Testis (tissue), 2 donors: ENCODE measurements at regions not wholly inside any gene's neighbourhood (a gene's known extent, or its start where the extent isn't known, plus 50 kb on each side); places are given as distances from the start of the nearest gene placed in this dataset.
A peak's percentile ranks its signal among the peaks of the same experiment; 100 is the strongest.

Experiments used
- DNase-seq: peaks from one replicate; pipeline ENCODE4 v3.0.0-alpha.2; 2019
- H3K27ac ChIP-seq, 2 donors: fragments of 200-600 bp; sonication (generic); one replicate each; pipeline ENCODE4 v1.5.1; 2019
- H3K27me3 ChIP-seq: fragments of 200-600 bp; sonication (generic); one replicate; pipeline ENCODE4 v1.5.1; 2019
- H3K36me3 ChIP-seq: fragments of 200-600 bp; sonication (generic); one replicate; pipeline ENCODE4 v1.5.1; 2017; ENCODE audit warnings: low read depth; ENCODE audit errors: missing control alignments
- H3K4me1 ChIP-seq: fragments of 200-600 bp; sonication (generic); one replicate; pipeline ENCODE4 v1.5.1; 2019
- H3K4me3 ChIP-seq, 2 donors: fragments of 200-600 bp; sonication (generic); one replicate each; pipeline ENCODE4 v1.5.1; 2017 to 2019
- H3K9me3 ChIP-seq: fragments of 200-600 bp; sonication (generic); one replicate; pipeline ENCODE4 v1.5.1; 2017
- POLR2A ChIP-seq: fragments of 450-650 bp; IDR thresholded peaks from one replicate; pipeline ENCODE4 v1.6.1; 2017; ENCODE audit warnings: antibody characterized with exemption, mild to moderate bottlenecking, moderate library complexity
- WGBS, 2 donors: methylation state at CpG; one replicate each; pipeline ENCODE4 v1.1.5; 2018; 5-methylcytosine and 5-hydroxymethylcytosine counted together
- intact Hi-C: fragments of 100-400 bp; cut with DNase I; formaldehyde crosslinking; loops from one replicate; pipeline ENCODE4 v1.15.1; 2023; ENCODE audit warnings: low total_unique reads
- TF ChIP-seq, protein P1 (sequence below), 3 experiments: fragments of 450-650 bp in 2 of 3; fragments of 200-600 bp in 1 of 3; sonication (generic) in 1 of 3; IDR thresholded peaks; one replicate each; pipeline ENCODE4 v1.5.1; 2016 to 2019; ENCODE audit warnings: antibody characterized with exemption in 3 of 3, mild to moderate bottlenecking in 2 of 3, moderate library complexity in 1 of 3

DNA sequence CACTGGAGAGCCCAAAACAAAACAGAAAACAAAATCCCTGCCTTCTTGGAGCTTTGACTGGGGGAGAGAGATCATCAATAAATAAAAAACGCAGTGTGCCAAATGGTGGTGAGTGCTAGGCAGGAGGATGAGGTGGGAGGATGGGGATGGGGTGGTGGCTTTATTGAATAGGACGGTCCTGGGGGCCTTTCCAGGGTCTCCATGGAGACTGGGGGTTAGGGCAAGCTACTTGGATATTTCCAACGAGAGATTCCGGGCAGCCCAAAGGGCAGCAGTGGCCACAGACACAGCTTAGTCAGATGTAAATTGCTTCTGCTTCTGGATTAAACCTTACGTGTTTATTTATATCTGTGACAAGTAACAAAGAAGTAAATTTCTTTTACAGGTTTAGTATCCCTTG, 700.1 kb downstream of the QKI start:
- H3K36me3 ChIP-seq = no peaks in the 10 kb centered on the region
- DNase-seq = no peak
- TF ChIP-seq POLR2A = no peak
- TF ChIP-seq, protein P1, sequence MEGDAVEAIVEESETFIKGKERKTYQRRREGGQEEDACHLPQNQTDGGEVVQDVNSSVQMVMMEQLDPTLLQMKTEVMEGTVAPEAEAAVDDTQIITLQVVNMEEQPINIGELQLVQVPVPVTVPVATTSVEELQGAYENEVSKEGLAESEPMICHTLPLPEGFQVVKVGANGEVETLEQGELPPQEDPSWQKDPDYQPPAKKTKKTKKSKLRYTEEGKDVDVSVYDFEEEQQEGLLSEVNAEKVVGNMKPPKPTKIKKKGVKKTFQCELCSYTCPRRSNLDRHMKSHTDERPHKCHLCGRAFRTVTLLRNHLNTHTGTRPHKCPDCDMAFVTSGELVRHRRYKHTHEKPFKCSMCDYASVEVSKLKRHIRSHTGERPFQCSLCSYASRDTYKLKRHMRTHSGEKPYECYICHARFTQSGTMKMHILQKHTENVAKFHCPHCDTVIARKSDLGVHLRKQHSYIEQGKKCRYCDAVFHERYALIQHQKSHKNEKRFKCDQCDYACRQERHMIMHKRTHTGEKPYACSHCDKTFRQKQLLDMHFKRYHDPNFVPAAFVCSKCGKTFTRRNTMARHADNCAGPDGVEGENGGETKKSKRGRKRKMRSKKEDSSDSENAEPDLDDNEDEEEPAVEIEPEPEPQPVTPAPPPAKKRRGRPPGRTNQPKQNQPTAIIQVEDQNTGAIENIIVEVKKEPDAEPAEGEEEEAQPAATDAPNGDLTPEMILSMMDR (IDR thresholded peaks at IDR 0.05) = no peak
- H3K27ac ChIP-seq = no peak overlapping the region
- no peaks in the 10 kb centered on the region for H3K9me3 ChIP-seq
- 82 to 88% methylated on average over 5 of the region's 5 CpGs for WGBS, 2 donors
- H3K27me3 ChIP-seq = no peaks in the 10 kb centered on the region
- H3K4me1 ChIP-seq = no peaks in the 10 kb centered on the region
- no peak overlapping the region for H3K4me3 ChIP-seq
- intact Hi-C loops = no loop called here

DNA sequence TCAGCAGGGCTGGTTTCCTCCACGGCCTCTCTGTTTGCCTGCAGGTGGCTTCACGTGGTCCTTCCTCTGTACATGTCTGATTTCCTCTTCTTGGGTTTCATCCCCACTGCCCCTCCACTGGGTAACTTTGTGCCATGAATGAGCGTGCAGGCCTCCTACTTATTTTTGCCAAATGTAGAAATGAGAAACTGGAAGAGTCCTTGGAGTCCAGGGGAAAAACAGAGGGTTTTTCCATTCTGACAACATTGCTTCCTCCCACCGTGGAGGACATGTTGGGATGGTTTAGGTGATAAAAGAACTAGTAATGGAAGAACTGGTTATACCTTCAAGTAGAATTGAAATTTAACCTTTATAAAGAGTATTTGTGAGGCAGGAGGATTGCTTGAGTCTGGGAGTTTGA, 699.5 kb downstream of the QKI start:
- TF ChIP-seq, protein P1 (IDR thresholded peaks at IDR 0.05) = no peak
- no peak for TF ChIP-seq POLR2A
- DNase-seq = no peak
- intact Hi-C loops = no loop called here
- Histone ChIP-seq H3K27ac (no peak overlapping the region), H3K9me3 (no peaks in the 10 kb centered on the region), H3K36me3 (no peaks in the 10 kb centered on the region), H3K27me3 (no peaks in the 10 kb centered on the region), H3K4me3 (no peak overlapping the region), H3K4me1 (no peaks in the 10 kb centered on the region)
- 83 to 89% methylated on average over 4 of the region's 4 CpGs for WGBS, 2 donors

DNA sequence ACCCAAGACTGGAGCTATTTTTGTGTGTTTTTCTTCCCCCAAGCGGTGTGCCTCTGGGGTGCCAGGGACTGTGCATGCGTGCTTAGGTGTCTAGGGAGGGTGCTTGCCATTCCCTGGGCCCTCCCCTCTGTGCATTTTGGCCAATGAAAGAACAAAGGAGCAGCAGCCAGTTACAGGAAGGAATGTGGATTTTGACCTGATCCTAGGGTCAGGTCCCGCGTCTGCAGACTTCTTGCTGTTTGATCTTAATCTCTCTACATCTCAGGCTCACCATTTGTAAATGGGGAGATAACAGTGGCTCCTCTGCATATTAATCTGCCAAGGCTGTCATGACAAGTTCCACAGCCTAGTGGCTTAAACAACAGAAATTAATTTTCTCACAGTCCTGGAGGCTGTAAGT, 699.1 kb downstream of the QKI start:
- Histone ChIP-seq H3K9me3 (no peaks in the 10 kb centered on the region), H3K27me3 (no peaks in the 10 kb centered on the region), H3K27ac (no peak overlapping the region), H3K36me3 (no peaks in the 10 kb centered on the region), H3K4me1 (no peaks in the 10 kb centered on the region), H3K4me3 (no peak overlapping the region)
- DNase-seq = no peak
- TF ChIP-seq, protein P1 (IDR thresholded peaks at IDR 0.05) = no peak
- intact Hi-C loops = no loop called here
- WGBS, 2 donors = 97 to 100% methylated on average over 4 of the region's 4 CpGs

DNA sequence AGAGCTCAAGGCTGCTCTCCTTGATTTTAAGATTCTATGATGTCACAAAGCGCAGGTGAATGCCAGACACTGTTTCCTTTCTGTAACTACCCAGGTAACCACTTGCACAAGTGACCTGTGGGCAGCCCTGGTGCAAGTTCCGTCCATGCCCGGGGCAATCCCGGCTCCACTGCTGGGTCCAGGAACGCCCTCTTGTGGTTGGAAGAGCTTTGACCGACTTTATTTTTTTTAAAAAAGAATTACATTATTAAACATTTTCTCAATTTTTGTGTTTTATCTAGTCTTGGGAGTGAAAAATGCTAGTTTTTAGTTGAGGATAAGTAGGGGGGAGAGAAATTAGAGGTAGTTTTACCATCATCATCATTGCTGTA, 695.2 kb downstream of the QKI start:
- H3K36me3 ChIP-seq = no peaks in the 10 kb centered on the region
- H3K9me3 ChIP-seq = no peaks in the 10 kb centered on the region
- no peaks in the 10 kb centered on the region for H3K27me3 ChIP-seq
- intact Hi-C loops = no loop called here
- no peaks in the 10 kb centered on the region for H3K4me1 ChIP-seq
- H3K27ac ChIP-seq = no peak overlapping the region
- TF ChIP-seq POLR2A = no peak
- TF ChIP-seq, protein P1 (IDR thresholded peaks at IDR 0.05) = peak; percentile 9 to 68 (median 63)
- 46 to 53% methylated on average over 6 of the region's 6 CpGs for WGBS, 2 donors
- peak; percentile 47 for DNase-seq
- H3K4me3 ChIP-seq = no peak overlapping the region

DNA sequence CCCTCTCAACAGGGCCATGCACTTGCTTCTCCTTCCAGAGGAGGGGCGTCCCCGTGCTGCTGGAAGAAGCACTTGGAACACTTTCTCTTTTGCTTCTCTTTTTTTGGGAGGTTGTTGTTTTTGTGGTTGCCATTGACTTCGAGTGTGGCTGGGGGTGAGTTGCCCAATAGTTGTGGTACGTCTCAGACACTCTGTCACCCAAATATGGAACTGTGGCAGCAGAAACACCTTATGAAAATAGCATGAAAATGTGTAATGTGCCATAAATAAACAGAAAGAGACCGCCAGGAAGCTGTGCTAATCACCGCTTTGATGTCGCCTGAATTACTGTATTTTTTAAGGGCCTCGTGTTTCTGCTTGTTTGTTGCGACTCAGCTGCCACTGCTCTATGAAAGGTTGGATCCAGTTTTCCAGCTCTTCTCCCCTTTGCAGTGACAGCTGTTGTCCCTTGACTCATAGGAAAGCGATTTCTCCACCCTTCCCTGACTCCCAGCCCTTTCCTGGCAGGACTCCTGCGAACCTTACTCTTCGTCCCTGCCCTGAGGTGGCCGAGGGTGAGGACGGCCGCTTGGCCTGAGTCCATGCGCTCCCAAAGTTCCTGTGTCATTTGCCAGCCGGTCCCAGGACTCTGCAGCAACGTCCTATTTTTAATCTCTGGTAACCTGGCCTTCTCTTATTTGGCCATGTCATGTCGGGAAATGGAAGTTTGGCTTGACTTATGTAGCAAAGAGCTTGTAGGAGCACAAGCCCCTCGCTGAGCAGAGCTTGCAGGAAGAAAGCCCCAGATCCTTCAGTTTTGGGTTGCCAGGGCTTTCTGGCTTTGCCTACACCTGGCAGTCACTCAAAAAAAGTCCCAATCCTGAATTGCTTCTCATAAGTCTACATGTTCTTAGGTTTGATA, 694.6 kb downstream of the QKI start:
- Histone ChIP-seq H3K27me3 (no peaks in the 10 kb centered on the region), H3K4me1 (no peaks in the 10 kb centered on the region), H3K27ac (no peak overlapping the region), H3K4me3 (no peak overlapping the region), H3K9me3 (no peaks in the 10 kb centered on the region), H3K36me3 (no peaks in the 10 kb centered on the region)
- WGBS, 2 donors = 58 to 66% methylated on average over 20 of the region's 20 CpGs
- intact Hi-C loops = no loop called here
- no peak for TF ChIP-seq POLR2A
- TF ChIP-seq, protein P1 (IDR thresholded peaks at IDR 0.05) = no peak
- DNase-seq = no peak
